GM10266 (cell line): ENCODE measurements at regions not wholly inside any gene's neighbourhood (a gene's known extent, or its start where the extent isn't known, plus 50 kb on each side); places are given as distances from the start of the nearest gene placed in this dataset.

Experiments
- DNase-seq: peaks from one replicate; pipeline ENCODE4 v3.0.0; 2012; ENCODE audit errors: extremely low spot score
- CTCF ChIP-seq: IDR thresholded peaks from 2 replicates; pipeline ENCODE4 v1.5.1; 2012; ENCODE audit warnings: mild to moderate bottlenecking, low read depth; ENCODE audit not compliant: control insufficient read depth, insufficient read depth; ENCODE audit errors: missing control alignments

DNA sequence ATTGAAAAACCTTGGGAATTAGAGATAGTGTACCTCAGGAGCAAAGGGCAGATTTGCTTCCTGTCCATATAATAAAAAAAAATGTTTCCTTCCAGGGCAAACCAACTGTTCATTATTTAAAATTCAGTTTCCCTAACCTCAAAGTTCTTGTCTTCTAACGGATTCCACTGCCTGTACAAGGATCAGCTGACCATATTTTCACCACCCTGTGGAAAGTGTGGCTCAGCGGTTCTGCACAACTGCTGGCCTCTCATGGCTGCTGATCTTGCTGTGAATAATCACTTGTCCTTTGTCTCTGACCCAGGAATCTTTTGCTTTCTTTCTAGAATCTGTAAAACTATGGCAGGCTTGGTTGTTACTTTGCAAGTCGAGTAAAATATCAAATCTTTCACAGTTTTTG lies 1732.5 kb upstream of the RAG2 start:
- DNase-seq = no peak
- no peak for TF ChIP-seq CTCF

- no peak for TF ChIP-seq CTCF
- DNase-seq = no peak
Measured at GRCh38 chr11:38323961-38324761, 1726.1 kb upstream of the RAG2 start.

GRCh38 chr11:38315151-38315550 lies 1717.1 kb upstream of the RAG2 start:
- no peak for DNase-seq
- no peak for TF ChIP-seq CTCF

GRCh38 chr11:38307455-38307854 lies 1709.4 kb upstream of the RAG2 start:
- no peak for TF ChIP-seq CTCF
- no peak for DNase-seq

DNA sequence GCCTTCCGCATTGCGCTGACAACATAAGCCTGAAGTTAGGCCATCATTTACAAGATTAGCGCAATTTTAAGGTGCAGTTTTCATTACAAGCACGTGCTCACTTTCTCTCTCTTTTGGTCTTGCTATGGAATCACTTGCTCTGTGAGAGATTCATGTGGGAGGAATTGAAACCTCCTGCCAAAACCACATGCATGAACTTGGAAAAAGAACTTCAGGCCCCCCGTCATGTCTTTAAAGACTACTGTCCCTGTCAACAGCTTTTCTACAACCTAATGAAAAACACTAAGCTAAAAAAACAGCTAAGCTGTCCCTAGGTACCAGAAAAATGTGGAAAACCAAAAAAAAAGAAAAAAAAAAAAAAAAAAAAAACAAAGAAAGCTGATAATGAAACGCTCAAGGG lies 1707.6 kb upstream of the RAG2 start:
- no peak for DNase-seq
- TF ChIP-seq CTCF = no peak

- DNase-seq = no peak
Measured at GRCh38 chr11:38304926-38305325, 1706.9 kb upstream of the RAG2 start.

More at GRCh38 chr11:38304926-38305325, 1706.9 kb upstream of the RAG2 start:
- TF ChIP-seq CTCF = no peak
